ENCODE measurements at regions not wholly inside any gene's neighbourhood (a gene's known extent, or its start where the extent isn't known, plus 50 kb on each side); places are given as distances from the start of the nearest gene placed in this dataset.
"Not testable (repeated sequence)": the region's sequence is repeated elsewhere in the genome, so short reads cannot be mapped to it uniquely, and the experiment has no call there.

- H3K27ac ChIP-seq (ENCODE audit: low read depth, low read length); H3K9me3 Mint-ChIP-seq; DNase-seq; H3K4me3 Mint-ChIP-seq; H3K4me1 ChIP-seq (ENCODE audit: control insufficient read depth, insufficient read depth, low read length); H3K4me3 ChIP-seq (ENCODE audit: low read length); H3K27me3 Mint-ChIP-seq (ENCODE audit: insufficient read depth); H3K36me3 Mint-ChIP-seq (ENCODE audit: low read depth); H3K27me3 ChIP-seq (ENCODE audit: control insufficient read depth, insufficient read depth, low read length, poor library complexity, severe bottlenecking); H3K4me1 Mint-ChIP-seq; H3K36me3 ChIP-seq (ENCODE audit: control insufficient read depth, insufficient read depth, low read length); H3K9ac ChIP-seq (ENCODE audit: extremely low read depth, low read length, poor library complexity, severe bottlenecking); H3K27ac Mint-ChIP-seq; H3K9me3 ChIP-seq (ENCODE audit: control insufficient read depth, low read length): not testable (repeated sequence)
- no CpG with 5 or more reads among the region's 3 CpGs for WGBS, 2 experiments (ENCODE audit: insufficient coverage in 1 of 2, insufficient read length in 1 of 2)
Measured at GRCh38 chr1:120272242-120272641, 95.9 kb upstream of the SEC22B start.

- no CpG with 5 or more reads among the region's 5 CpGs for WGBS, 2 experiments (ENCODE audit: insufficient coverage in 1 of 2, insufficient read length in 1 of 2)
- H3K4me1 Mint-ChIP-seq; H3K36me3 Mint-ChIP-seq (ENCODE audit: low read depth): not testable (repeated sequence)
Measured at GRCh38 chr1:120271561-120272221, 95.4 kb upstream of the SEC22B start.

GRCh38 chr1:120267894-120268551 lies 91.7 kb upstream of the SEC22B start:
- no CpG with 5 or more reads among the region's 1 CpG for WGBS, 2 experiments (ENCODE audit: insufficient coverage in 1 of 2, insufficient read length in 1 of 2)
- H3K4me3 Mint-ChIP-seq; H3K4me1 Mint-ChIP-seq; H3K9me3 Mint-ChIP-seq; DNase-seq; H3K9me3 ChIP-seq (ENCODE audit: control insufficient read depth, low read length); H3K27ac Mint-ChIP-seq; H3K9ac ChIP-seq (ENCODE audit: extremely low read depth, low read length, poor library complexity, severe bottlenecking); H3K4me3 ChIP-seq (ENCODE audit: low read length); H3K27me3 ChIP-seq (ENCODE audit: control insufficient read depth, insufficient read depth, low read length, poor library complexity, severe bottlenecking); H3K4me1 ChIP-seq (ENCODE audit: control insufficient read depth, insufficient read depth, low read length); H3K27me3 Mint-ChIP-seq (ENCODE audit: insufficient read depth); H3K36me3 ChIP-seq (ENCODE audit: control insufficient read depth, insufficient read depth, low read length); H3K36me3 Mint-ChIP-seq (ENCODE audit: low read depth); H3K27ac ChIP-seq (ENCODE audit: low read depth, low read length): not testable (repeated sequence)

More at GRCh38 chr1:120271561-120272221, 95.4 kb upstream of the SEC22B start:
- H3K27ac ChIP-seq (ENCODE audit: low read depth, low read length); H3K36me3 ChIP-seq (ENCODE audit: control insufficient read depth, insufficient read depth, low read length); H3K4me3 ChIP-seq (ENCODE audit: low read length); H3K27me3 Mint-ChIP-seq (ENCODE audit: insufficient read depth); H3K9ac ChIP-seq (ENCODE audit: extremely low read depth, low read length, poor library complexity, severe bottlenecking); DNase-seq; H3K4me3 Mint-ChIP-seq; H3K9me3 Mint-ChIP-seq; H3K27me3 ChIP-seq (ENCODE audit: control insufficient read depth, insufficient read depth, low read length, poor library complexity, severe bottlenecking); H3K27ac Mint-ChIP-seq; H3K4me1 ChIP-seq (ENCODE audit: control insufficient read depth, insufficient read depth, low read length); H3K9me3 ChIP-seq (ENCODE audit: control insufficient read depth, low read length): not testable (repeated sequence)

- not testable (repeated sequence) for H3K27me3 Mint-ChIP-seq (ENCODE audit: insufficient read depth); H3K4me1 ChIP-seq (ENCODE audit: control insufficient read depth, insufficient read depth, low read length); H3K36me3 ChIP-seq (ENCODE audit: control insufficient read depth, insufficient read depth, low read length); H3K27ac ChIP-seq (ENCODE audit: low read depth, low read length); H3K9me3 Mint-ChIP-seq; H3K9me3 ChIP-seq (ENCODE audit: control insufficient read depth, low read length); H3K9ac ChIP-seq (ENCODE audit: extremely low read depth, low read length, poor library complexity, severe bottlenecking); H3K36me3 Mint-ChIP-seq (ENCODE audit: low read depth); DNase-seq; H3K4me3 Mint-ChIP-seq; H3K4me1 Mint-ChIP-seq; H3K27ac Mint-ChIP-seq; H3K4me3 ChIP-seq (ENCODE audit: low read length); H3K27me3 ChIP-seq (ENCODE audit: control insufficient read depth, insufficient read depth, low read length, poor library complexity, severe bottlenecking)
- no CpG with 5 or more reads among the region's 6 CpGs for WGBS, 2 experiments (ENCODE audit: insufficient coverage in 1 of 2, insufficient read length in 1 of 2)
Measured at GRCh38 chr1:120264564-120264963, 88.2 kb upstream of the SEC22B start.

- not testable (repeated sequence) for H3K9me3 Mint-ChIP-seq; H3K27me3 ChIP-seq (ENCODE audit: control insufficient read depth, insufficient read depth, low read length, poor library complexity, severe bottlenecking); H3K27ac Mint-ChIP-seq; H3K9ac ChIP-seq (ENCODE audit: extremely low read depth, low read length, poor library complexity, severe bottlenecking); H3K4me3 ChIP-seq (ENCODE audit: low read length); H3K36me3 Mint-ChIP-seq (ENCODE audit: low read depth); H3K4me1 Mint-ChIP-seq; H3K27me3 Mint-ChIP-seq (ENCODE audit: insufficient read depth); H3K4me1 ChIP-seq (ENCODE audit: control insufficient read depth, insufficient read depth, low read length); H3K4me3 Mint-ChIP-seq; H3K36me3 ChIP-seq (ENCODE audit: control insufficient read depth, insufficient read depth, low read length); H3K27ac ChIP-seq (ENCODE audit: low read depth, low read length); H3K9me3 ChIP-seq (ENCODE audit: control insufficient read depth, low read length); DNase-seq
- no CpG with 5 or more reads among the region's 4 CpGs for WGBS, 2 experiments (ENCODE audit: insufficient coverage in 1 of 2, insufficient read length in 1 of 2)
Measured at GRCh38 chr1:120262791-120263751, 86.8 kb upstream of the SEC22B start.

GRCh38 chr1:120257778-120258105 lies 81.4 kb upstream of the SEC22B start:
- not testable (repeated sequence) for H3K27ac Mint-ChIP-seq; H3K9me3 Mint-ChIP-seq; H3K27me3 ChIP-seq (ENCODE audit: control insufficient read depth, insufficient read depth, low read length, poor library complexity, severe bottlenecking); H3K27me3 Mint-ChIP-seq (ENCODE audit: insufficient read depth); DNase-seq; H3K4me1 Mint-ChIP-seq; H3K27ac ChIP-seq (ENCODE audit: low read depth, low read length); H3K9ac ChIP-seq (ENCODE audit: extremely low read depth, low read length, poor library complexity, severe bottlenecking); H3K4me3 ChIP-seq (ENCODE audit: low read length); H3K9me3 ChIP-seq (ENCODE audit: control insufficient read depth, low read length); H3K36me3 Mint-ChIP-seq (ENCODE audit: low read depth); H3K4me3 Mint-ChIP-seq; H3K36me3 ChIP-seq (ENCODE audit: control insufficient read depth, insufficient read depth, low read length); H3K4me1 ChIP-seq (ENCODE audit: control insufficient read depth, insufficient read depth, low read length)
- whole genome bisulfite sequencing, 2 experiments (ENCODE audit: insufficient coverage in 1 of 2, insufficient read length in 1 of 2): no CpG with 5 or more reads among the region's 2 CpGs

Measured in endodermal cell (in vitro differentiated cells).